K562 (cell line): ENCODE measurements at regions not wholly inside any gene's neighbourhood (a gene's known extent, or its start where the extent isn't known, plus 50 kb on each side); places are given as distances from the start of the nearest gene placed in this dataset.

Experiments used
- ATAC-seq: fragments of 200-7000 bp; cut with Tn5 transposase; 3 replicates; pipeline ENCODE4 v1.9.1; 2020; ENCODE audit warnings: moderate library complexity
- BruUV-seq: library from RNA; stranded (reverse); fragments of 400-500 nt; replicated peaks from 2 replicates; lab custom pipeline; 2021; lab: Mats Ljungman, UMichigan
- CTCF ChIA-PET: fragments of 300-600 bp; formaldehyde crosslinking; extraction: SDS; loops from one replicate; lab custom pipeline; 2021; ENCODE audit warnings: low intra/inter-chr PET ratio; lab: Yijun Ruan, JAX
- POLR2A ChIA-PET: fragments of 300-600, 350-650 bp; sonication (Branson Sonifier 250); formaldehyde crosslinking; extraction: SDS; loops from one replicate; lab custom pipeline; 2021; ENCODE audit warnings: antibody characterized with exemption, inconsistent platforms; lab: Yijun Ruan, JAX
- DNase-seq, 4 experiments: peaks; one replicate each; pipeline versions ENCODE4 v3.0.0 to v3.0.0-alpha.2; 2011 to 2018; ENCODE audit warnings: low spot score in 3 of 4, mixed read lengths in 3 of 4; ENCODE audit errors: extremely low read depth in 1 of 4
- FAIRE-seq: peaks from 2 replicates; lab custom pipeline; 2011; peaks lifted over from hg19 to GRCh38; lab: Jason Lieb, UNC
- H2AFZ ChIP-seq: 2 replicates; pipeline ENCODE4 v1.6.0; 2011; ENCODE audit warnings: low read depth, low read length, control low read depth, inconsistent platforms
- H3K27ac ChIP-seq: fragments of 200-600 bp; 3 replicates; pipeline ENCODE4 v1.8.0; 2011; ENCODE audit warnings: low read depth, mild to moderate bottlenecking, control low read depth, inconsistent platforms, low read length, moderate library complexity, mixed read lengths; ENCODE audit errors: extremely low read depth
- H3K27me3 ChIP-seq, 2 experiments: fragments of 300-600 bp in 1 of 2; 2 replicates in 1 of 2; 3 replicates in 1 of 2; pipeline versions ENCODE4 v1.6.0 to v1.8.0; 2011; ENCODE audit warnings: inconsistent platforms in 2 of 2, low read length in 2 of 2, mild to moderate bottlenecking in 1 of 2, mixed read lengths in 1 of 2, moderate library complexity in 1 of 2; ENCODE audit not compliant: control insufficient read depth in 2 of 2, insufficient read depth in 2 of 2
- H3K36me3 ChIP-seq: fragments of 300-600 bp; 3 replicates; pipeline ENCODE4 v1.8.0; 2011; ENCODE audit warnings: mild to moderate bottlenecking, low read length, inconsistent platforms; ENCODE audit not compliant: control insufficient read depth, insufficient read depth
- H3K4me1 ChIP-seq, 2 experiments: fragments of 200-600 bp in 1 of 2; replicated peaks in 1 of 2; 2 replicates in 1 of 2; 3 replicates in 1 of 2; pipeline versions ENCODE4 v1.5.1 to v1.8.0; 2011; ENCODE audit warnings: inconsistent platforms in 2 of 2, low read length in 2 of 2, mild to moderate bottlenecking in 1 of 2, mixed read lengths in 1 of 2, moderate library complexity in 1 of 2; ENCODE audit not compliant: control insufficient read depth in 2 of 2, insufficient read depth in 2 of 2
- H3K4me2 ChIP-seq: 2 replicates; pipeline ENCODE4 v1.6.1; 2011; ENCODE audit warnings: low read length, control low read depth, inconsistent platforms, mixed read lengths; ENCODE audit not compliant: insufficient read depth
- H3K4me3 ChIP-seq: fragments of 200-600 bp; sonication (generic), shearing (Covaris generic); 2 replicates; pipeline ENCODE4 v1.5.1; 2016; ENCODE audit warnings: control low read depth, inconsistent platforms
- H3K79me2 ChIP-seq: fragments of 200-600 bp; 3 replicates; pipeline ENCODE4 v1.8.0; 2011; ENCODE audit warnings: low read length, inconsistent platforms; ENCODE audit not compliant: control insufficient read depth, insufficient read depth
- H3K9ac ChIP-seq, 2 experiments: 2 replicates each; pipeline versions ENCODE4 v1.6.0 to v1.6.1; 2011; ENCODE audit warnings: low read depth in 2 of 2, low read length in 2 of 2, control low read depth in 1 of 2, inconsistent platforms in 1 of 2, mild to moderate bottlenecking in 1 of 2, mixed read lengths in 1 of 2; ENCODE audit not compliant: insufficient read depth in 1 of 2
- H3K9me1 ChIP-seq: one replicate; pipeline ENCODE4 v1.6.0; 2011; ENCODE audit warnings: inconsistent platforms, mild to moderate bottlenecking, low read length, moderate library complexity; ENCODE audit not compliant: control insufficient read depth, insufficient read depth
- H3K9me3 ChIP-seq: replicated peaks from 2 replicates; pipeline ENCODE4 v1.5.1; 2011; ENCODE audit warnings: low read depth, low read length, inconsistent platforms; ENCODE audit not compliant: control insufficient read depth, insufficient read depth
- H4K20me1 ChIP-seq: replicated peaks from 2 replicates; pipeline ENCODE4 v1.6.1; 2011; ENCODE audit warnings: low read length, inconsistent platforms, mixed read lengths; ENCODE audit not compliant: control insufficient read depth, insufficient read depth
- C11orf30 ChIP-seq: fragments of 450-650 bp; IDR thresholded peaks from 2 replicates; pipeline ENCODE4 v1.6.1; 2016; ENCODE audit warnings: low read depth, mild to moderate bottlenecking
- E4F1 ChIP-seq: fragments of 250-450 bp; sonication (Bioruptor Pico); IDR thresholded peaks from 2 replicates; pipeline ENCODE4 v1.5.0; 2021; ENCODE audit warnings: mild to moderate bottlenecking, borderline replicate concordance
- HINFP ChIP-seq: fragments of 450-650 bp; conservative IDR thresholded peaks from 2 replicates; pipeline ENCODE4 v1.6.1; 2016; ENCODE audit warnings: missing genetic modification characterization, low read depth, mild to moderate bottlenecking, control low read depth, missing compliant biosample characterization
- MAFF ChIP-seq: IDR thresholded peaks from 2 replicates; pipeline ENCODE4 v1.6.1; 2012; ENCODE audit warnings: low read length, improper control_type of control experiment
- MAFG ChIP-seq: fragments of 450-650 bp; conservative IDR thresholded peaks from 2 replicates; pipeline ENCODE4 v1.6.1; 2016; ENCODE audit warnings: missing genetic modification characterization, missing compliant biosample characterization
- MAFK ChIP-seq: IDR thresholded peaks from 2 replicates; pipeline ENCODE4 v1.6.1; 2011; ENCODE audit warnings: low read length, improper control_type of control experiment
- POLR3A ChIP-seq: IDR thresholded peaks from 2 replicates; pipeline ENCODE4 v1.6.1; 2011; ENCODE audit warnings: borderline replicate concordance, mild to moderate bottlenecking, moderate library complexity; ENCODE audit not compliant: insufficient read length, insufficient read depth; ENCODE audit errors: extremely low read depth
- RAD51 ChIP-seq: fragments of 450-650 bp; IDR thresholded peaks from 2 replicates; pipeline ENCODE4 v1.7.1; 2016; ENCODE audit warnings: low read depth, mild to moderate bottlenecking, borderline replicate concordance
- RREB1 ChIP-seq: fragments of 250-450 bp; sonication (Bioruptor Pico); IDR thresholded peaks from 2 replicates; pipeline ENCODE4 v1.4.0; 2020
- ZNF212 ChIP-seq: fragments of 450-650 bp; formaldehyde crosslinking; IDR thresholded peaks from 2 replicates; pipeline ENCODE4 v1.4.0; 2020; ENCODE audit warnings: mild to moderate bottlenecking
- ZNF316 ChIP-seq: fragments of 450-650 bp; IDR thresholded peaks from 2 replicates; pipeline ENCODE4 v1.6.1; 2016
- WGBS: fragments of 100-300 bp; shearing (Covaris generic); methylation state at CpG from one replicate; pipeline ENCODE4 v1.1.6; 2016; ENCODE audit warnings: low coverage, mixed read lengths; ENCODE audit not compliant: insufficient coverage; ENCODE audit errors: missing lambda C conversion rate; 5-methylcytosine and 5-hydroxymethylcytosine counted together
- in situ Hi-C: fragments of 300-500 bp; cut with MboI; formaldehyde crosslinking; loops from 4 replicates; pipeline ENCODE4 v1.15.0; 2018; ENCODE audit warnings: inconsistent platforms, mixed read lengths
- intact Hi-C: fragments of 100-400 bp; cut with micrococcal nuclease; formaldehyde crosslinking; loops from 2 replicates; pipeline ENCODE4 v1.14.2; 2022

- TF ChIP-seq RREB1 (CRISPR knock-in tag) (no peak), POLR3A (no peak)
- TF ChIP-seq, all 486 proteins: peak for 0
Observed at GRCh38 chr18:27699137-27699536, 477.8 kb downstream of the CDH2 start (continued).

GRCh38 chr18:27696148-27696547 is 480.8 kb downstream of the CDH2 start:
- ChIA-PET POLR2A (no interaction called here), CTCF (no interaction called here)
- no peak overlapping the region for H3K9ac ChIP-seq
- H3K4me3 ChIP-seq, result no peak overlapping the region
- DNase-seq (no peak), FAIRE-seq (no peak), ATAC-seq (no peak)
- H3K9me1 ChIP-seq, result no peaks in the 10 kb centered on the region
- TF ChIP-seq C11orf30 (peak; percentile 26; the same call in 1 of the 2 replicates), MAFK (peak; percentile 68), RAD51 (no peak), E4F1 (no peak), ZNF316 (0 out of 2 replicates have a peak, but pooled peaks have one; percentile 33), ZNF212 (CRISPR knock-in tag) (no peak), MAFG (tag) (peak; percentile 53), HINFP (tag) (no peak), MAFF (peak; percentile 68)
- no peaks in the 10 kb centered on the region for H3K4me1 ChIP-seq
- H4K20me1 ChIP-seq, result no peaks in the 10 kb centered on the region
- H3K4me2 ChIP-seq, result no peak overlapping the region
- H3K79me2 ChIP-seq, result no peaks in the 10 kb centered on the region
- in situ Hi-C loops (no loop called here), intact Hi-C loops (no loop called here)
- BruUV-seq, result no TSS peak
- no peaks in the 10 kb centered on the region for H3K36me3 ChIP-seq
- H2AFZ ChIP-seq, result no peak overlapping the region
- no peak overlapping the region for H3K27ac ChIP-seq
- WGBS, result 0% methylated on average over 2 of the region's 2 CpGs
- no peaks in the 10 kb centered on the region for H3K27me3 ChIP-seq
- H3K9me3 ChIP-seq, result no peaks in the 10 kb centered on the region
